ENCODE measurements at regions not wholly inside any gene's neighbourhood (a gene's known extent, or its start where the extent isn't known, plus 50 kb on each side); places are given as distances from the start of the nearest gene placed in this dataset.
"Not testable (repeated sequence)": the region's sequence is repeated elsewhere in the genome, so short reads cannot be mapped to it uniquely, and the experiment has no call there.

DNA sequence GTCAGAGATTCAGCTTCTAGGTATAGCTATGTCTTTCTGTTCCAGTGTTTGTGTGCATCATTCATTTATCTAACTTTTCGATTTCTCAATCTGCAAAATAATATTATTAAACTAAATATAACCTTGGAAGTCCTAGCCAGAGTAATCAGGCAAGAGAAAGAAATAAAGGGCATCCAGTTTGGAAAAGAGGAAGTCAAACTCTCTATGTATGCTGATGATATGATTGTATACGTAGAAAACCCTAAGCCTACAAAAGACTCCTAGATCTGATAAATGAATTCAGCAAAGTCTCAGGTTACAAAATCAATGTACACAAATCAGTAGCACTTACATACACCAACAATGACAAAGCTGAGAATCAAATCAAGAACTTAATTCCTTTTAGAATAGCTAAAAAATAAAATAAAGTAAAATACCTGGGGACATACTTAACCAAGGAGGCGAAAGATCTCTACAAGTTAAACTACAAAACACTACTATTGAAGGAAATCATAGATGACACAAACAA, 718.2 kb downstream of the NTRK3 start:
- no peak overlapping the region for H4K5ac ChIP-seq (ENCODE audit: low read length)
- H4K8ac ChIP-seq (ENCODE audit: low read depth, low read length) = no peak overlapping the region
- no peaks in the 10 kb centered on the region for H3K79me2 ChIP-seq (ENCODE audit: control insufficient read depth, insufficient read depth, low read length)
- H2AK5ac ChIP-seq (ENCODE audit: low read length) = no peak overlapping the region
- H3K4me1 ChIP-seq (ENCODE audit: control insufficient read depth, low read depth, low read length) = no peaks in the 10 kb centered on the region
- no peaks in the 10 kb centered on the region for H3K27me3 ChIP-seq (ENCODE audit: insufficient read depth, low read length, poor library complexity)
- H3K4me2 ChIP-seq (ENCODE audit: low read length) = no peak overlapping the region
- no peak overlapping the region for H3K9ac ChIP-seq (ENCODE audit: low read length)
- no peak overlapping the region for H2BK15ac ChIP-seq (replicated peaks; ENCODE audit: low read depth)
- H3K79me1 ChIP-seq (ENCODE audit: low read length) = no peaks in the 10 kb centered on the region
- no peak overlapping the region for H3K4me3 ChIP-seq (ENCODE audit: low read length)
- no peak for DNase-seq
- H3K27ac ChIP-seq (ENCODE audit: low read depth, low read length) = no peak overlapping the region
- no peaks in the 10 kb centered on the region for H3K36me3 ChIP-seq (ENCODE audit: control insufficient read depth, insufficient read depth, low read length)
- no peak overlapping the region for H3K56ac ChIP-seq (ENCODE audit: low read length)
- H2BK5ac ChIP-seq (ENCODE audit: low read length) = no peak overlapping the region
- WGBS (ENCODE audit: extremely low coverage, insufficient coverage, low lambda C conversion rate) = no CpG with 5 or more reads among the region's 3 CpGs
- H2BK120ac ChIP-seq (ENCODE audit: low read depth, low read length) = no peak overlapping the region
- H3K23ac ChIP-seq (ENCODE audit: low read length) = no peak overlapping the region
- H3K18ac ChIP-seq (ENCODE audit: low read length) = no peak overlapping the region
- H3K4ac ChIP-seq (ENCODE audit: low read depth, low read length) = no peak overlapping the region

DNA sequence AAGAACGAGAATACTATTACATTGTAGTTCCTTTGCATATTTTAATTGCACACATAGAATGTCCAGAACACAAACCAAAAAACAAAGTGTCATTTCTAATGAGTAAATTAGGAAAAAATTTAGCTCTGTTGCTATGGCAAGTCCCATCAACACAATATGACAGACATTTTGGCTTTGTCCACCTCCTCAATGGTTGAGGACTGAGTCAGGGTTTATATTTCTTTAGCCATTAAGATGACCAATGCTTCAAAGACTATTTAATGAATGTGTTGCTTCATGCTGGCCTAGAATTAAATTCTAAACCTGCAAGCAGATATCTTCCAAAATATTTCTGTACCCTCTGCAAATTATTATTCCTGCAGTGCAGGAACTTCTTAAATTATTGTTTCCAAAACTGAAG, 719.2 kb downstream of the NTRK3 start:
- Histone ChIP-seq H2BK15ac (replicated peaks; ENCODE audit: low read depth) (no peak overlapping the region), H4K5ac (ENCODE audit: low read length) (no peak overlapping the region), H3K56ac (ENCODE audit: low read length) (no peak overlapping the region), H3K18ac (ENCODE audit: low read length) (no peak overlapping the region), H3K4me2 (ENCODE audit: low read length) (no peak overlapping the region), H3K4me3 (ENCODE audit: low read length) (no peak overlapping the region), H3K9ac (ENCODE audit: low read length) (no peak overlapping the region), H3K27ac (ENCODE audit: low read depth, low read length) (no peak overlapping the region), H2BK120ac (ENCODE audit: low read depth, low read length) (no peak overlapping the region), H3K4me1 (ENCODE audit: control insufficient read depth, low read depth, low read length) (no peaks in the 10 kb centered on the region), H2BK5ac (ENCODE audit: low read length) (no peak overlapping the region), H3K79me2 (ENCODE audit: control insufficient read depth, insufficient read depth, low read length) (no peaks in the 10 kb centered on the region), H3K27me3 (ENCODE audit: insufficient read depth, low read length, poor library complexity) (no peaks in the 10 kb centered on the region), H3K79me1 (ENCODE audit: low read length) (no peaks in the 10 kb centered on the region), H4K8ac (ENCODE audit: low read depth, low read length) (no peak overlapping the region), H3K23ac (ENCODE audit: low read length) (no peak overlapping the region), H2AK5ac (ENCODE audit: low read length) (no peak overlapping the region), H3K36me3 (ENCODE audit: control insufficient read depth, insufficient read depth, low read length) (no peaks in the 10 kb centered on the region), H3K4ac (ENCODE audit: low read depth, low read length) (no peak overlapping the region)
- WGBS (ENCODE audit: extremely low coverage, insufficient coverage, low lambda C conversion rate) = no CpG with 5 or more reads among the region's 1 CpG
- DNase-seq = no peak

DNA sequence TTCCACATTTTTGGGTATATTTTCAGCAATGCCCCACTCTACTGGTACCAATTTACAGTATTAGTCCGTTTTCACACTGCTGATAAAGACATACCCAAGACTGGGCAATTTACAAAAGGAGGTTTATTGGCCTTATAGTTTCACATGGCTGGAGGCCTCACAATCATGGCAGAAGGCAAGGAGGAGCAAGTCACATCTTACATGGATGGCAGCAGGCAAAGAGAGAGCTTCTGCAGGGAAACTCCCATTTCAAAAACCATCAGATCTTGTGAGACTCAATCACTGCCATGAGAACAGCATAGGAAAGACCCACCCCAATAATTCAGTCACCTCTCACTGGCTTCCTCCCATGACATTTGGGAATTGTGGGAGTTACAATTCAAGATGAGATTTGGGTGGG, 722.9 kb downstream of the NTRK3 start:
- not testable (repeated sequence) for H3K27ac ChIP-seq (ENCODE audit: low read depth, low read length); H3K79me2 ChIP-seq (ENCODE audit: control insufficient read depth, insufficient read depth, low read length); H3K27me3 ChIP-seq (ENCODE audit: insufficient read depth, low read length, poor library complexity); H3K18ac ChIP-seq (ENCODE audit: low read length); H3K36me3 ChIP-seq (ENCODE audit: control insufficient read depth, insufficient read depth, low read length); H3K4me1 ChIP-seq (ENCODE audit: control insufficient read depth, low read depth, low read length); H4K5ac ChIP-seq (ENCODE audit: low read length); H3K4me2 ChIP-seq (ENCODE audit: low read length); H2BK15ac ChIP-seq (replicated peaks; ENCODE audit: low read depth); H3K4me3 ChIP-seq (ENCODE audit: low read length); H3K4ac ChIP-seq (ENCODE audit: low read depth, low read length); H2AK5ac ChIP-seq (ENCODE audit: low read length); H3K79me1 ChIP-seq (ENCODE audit: low read length); H4K8ac ChIP-seq (ENCODE audit: low read depth, low read length); H3K23ac ChIP-seq (ENCODE audit: low read length); H2BK5ac ChIP-seq (ENCODE audit: low read length); H3K56ac ChIP-seq (ENCODE audit: low read length); H2BK120ac ChIP-seq (ENCODE audit: low read depth, low read length); DNase-seq; H3K9ac ChIP-seq (ENCODE audit: low read length)
- WGBS (ENCODE audit: extremely low coverage, insufficient coverage, low lambda C conversion rate) = no CpG with 5 or more reads among the region's 1 CpG

DNA sequence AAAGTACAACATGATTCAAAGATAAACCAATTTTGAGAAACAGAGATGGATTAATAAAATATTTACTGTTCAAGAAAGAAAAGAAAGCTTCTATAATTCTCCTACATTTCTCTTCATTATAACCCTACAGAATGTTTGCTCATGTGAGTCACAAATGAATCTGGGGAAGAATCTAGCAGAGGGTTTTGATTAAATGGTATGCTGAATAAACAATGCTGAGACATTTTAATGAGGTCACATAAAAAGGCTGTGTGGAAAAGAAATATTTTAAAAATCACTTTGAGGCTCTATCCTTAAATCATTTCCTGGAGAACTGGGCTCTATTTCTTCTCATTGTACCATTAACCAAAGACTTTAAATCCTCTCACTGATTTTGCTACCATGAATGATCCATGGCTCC, 727.7 kb downstream of the NTRK3 start:
- H3K4me1 ChIP-seq (ENCODE audit: control insufficient read depth, low read depth, low read length) = no peaks in the 10 kb centered on the region
- no peak overlapping the region for H3K27ac ChIP-seq (ENCODE audit: low read depth, low read length)
- no peak overlapping the region for H3K4me2 ChIP-seq (ENCODE audit: low read length)
- H3K79me1 ChIP-seq (ENCODE audit: low read length) = no peaks in the 10 kb centered on the region
- H3K27me3 ChIP-seq (ENCODE audit: insufficient read depth, low read length, poor library complexity) = no peaks in the 10 kb centered on the region
- H3K79me2 ChIP-seq (ENCODE audit: control insufficient read depth, insufficient read depth, low read length) = no peaks in the 10 kb centered on the region
- H3K36me3 ChIP-seq (ENCODE audit: control insufficient read depth, insufficient read depth, low read length) = no peaks in the 10 kb centered on the region
- no peak for DNase-seq
- no peak overlapping the region for H2BK120ac ChIP-seq (ENCODE audit: low read depth, low read length)
- H3K23ac ChIP-seq (ENCODE audit: low read length) = no peak overlapping the region
- no peak overlapping the region for H3K4ac ChIP-seq (ENCODE audit: low read depth, low read length)
- no peak overlapping the region for H2BK15ac ChIP-seq (replicated peaks; ENCODE audit: low read depth)
- H4K5ac ChIP-seq (ENCODE audit: low read length) = no peak overlapping the region
- no peak overlapping the region for H2BK5ac ChIP-seq (ENCODE audit: low read length)
- no peak overlapping the region for H3K4me3 ChIP-seq (ENCODE audit: low read length)
- no peak overlapping the region for H4K8ac ChIP-seq (ENCODE audit: low read depth, low read length)
- H3K9ac ChIP-seq (ENCODE audit: low read length) = no peak overlapping the region
- H3K18ac ChIP-seq (ENCODE audit: low read length) = no peak overlapping the region
- H2AK5ac ChIP-seq (ENCODE audit: low read length) = no peak overlapping the region
- no peak overlapping the region for H3K56ac ChIP-seq (ENCODE audit: low read length)

DNA sequence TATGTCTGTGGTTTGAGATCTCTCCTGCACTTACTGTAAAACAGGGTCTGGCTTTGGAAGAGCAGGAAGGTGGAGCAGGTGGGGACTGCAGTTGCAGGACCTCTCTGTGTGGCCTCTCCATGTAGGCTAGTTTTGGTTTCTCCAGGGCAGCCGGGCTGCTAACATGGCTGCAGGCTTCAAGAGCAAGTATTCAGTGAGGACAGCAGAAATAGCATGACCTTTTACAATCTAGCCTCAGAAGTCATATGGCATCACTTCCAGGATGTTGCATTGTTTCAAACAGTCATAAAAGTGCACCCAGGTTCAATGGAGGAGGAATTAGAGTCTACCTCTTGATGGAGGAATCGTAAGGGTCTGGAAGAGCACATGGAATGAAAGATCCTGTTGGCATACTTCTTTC, 728.7 kb downstream of the NTRK3 start:
- H2BK120ac ChIP-seq (ENCODE audit: low read depth, low read length) = no peak overlapping the region
- H3K36me3 ChIP-seq (ENCODE audit: control insufficient read depth, insufficient read depth, low read length) = no peaks in the 10 kb centered on the region
- H3K56ac ChIP-seq (ENCODE audit: low read length) = no peak overlapping the region
- H2BK15ac ChIP-seq (replicated peaks; ENCODE audit: low read depth) = no peak overlapping the region
- no peak overlapping the region for H2AK5ac ChIP-seq (ENCODE audit: low read length)
- no peaks in the 10 kb centered on the region for H3K79me1 ChIP-seq (ENCODE audit: low read length)
- peak; percentile 2 for DNase-seq
- H2BK5ac ChIP-seq (ENCODE audit: low read length) = no peak overlapping the region
- H4K8ac ChIP-seq (ENCODE audit: low read depth, low read length) = no peak overlapping the region
- no peak overlapping the region for H3K23ac ChIP-seq (ENCODE audit: low read length)
- H3K79me2 ChIP-seq (ENCODE audit: control insufficient read depth, insufficient read depth, low read length) = no peaks in the 10 kb centered on the region
- H3K4me3 ChIP-seq (ENCODE audit: low read length) = no peak overlapping the region
- H3K27ac ChIP-seq (ENCODE audit: low read depth, low read length) = no peak overlapping the region
- H3K4ac ChIP-seq (ENCODE audit: low read depth, low read length) = no peak overlapping the region
- no peaks in the 10 kb centered on the region for H3K27me3 ChIP-seq (ENCODE audit: insufficient read depth, low read length, poor library complexity)
- no peak overlapping the region for H3K18ac ChIP-seq (ENCODE audit: low read length)
- no peaks in the 10 kb centered on the region for H3K4me1 ChIP-seq (ENCODE audit: control insufficient read depth, low read depth, low read length)
- WGBS (ENCODE audit: extremely low coverage, insufficient coverage, low lambda C conversion rate) = no CpG with 5 or more reads among the region's 2 CpGs
- H3K4me2 ChIP-seq (ENCODE audit: low read length) = no peak overlapping the region
- no peak overlapping the region for H3K9ac ChIP-seq (ENCODE audit: low read length)
- no peak overlapping the region for H4K5ac ChIP-seq (ENCODE audit: low read length)

DNA sequence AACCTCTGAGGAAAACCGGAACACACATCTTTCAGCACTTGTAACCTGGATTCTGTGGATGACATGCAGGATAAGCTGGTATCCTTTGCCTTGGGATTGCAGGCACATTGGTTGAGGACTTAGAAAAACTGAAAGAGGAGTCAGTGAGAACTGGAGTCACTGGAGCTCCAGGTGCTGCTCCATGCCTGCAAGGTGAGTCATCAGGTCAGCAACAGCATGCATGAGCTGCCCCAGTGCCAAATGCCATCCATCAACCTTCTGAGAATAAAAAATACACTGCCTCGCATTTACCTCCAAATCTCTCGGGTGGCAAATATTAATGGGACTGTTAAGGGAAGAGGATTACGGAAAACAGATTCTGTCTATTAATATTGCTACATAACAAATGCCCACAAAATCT, 729.1 kb downstream of the NTRK3 start:
- H3K4me2 ChIP-seq (ENCODE audit: low read length) = no peak overlapping the region
- H3K23ac ChIP-seq (ENCODE audit: low read length) = no peak overlapping the region
- H3K79me2 ChIP-seq (ENCODE audit: control insufficient read depth, insufficient read depth, low read length) = no peaks in the 10 kb centered on the region
- no peaks in the 10 kb centered on the region for H3K79me1 ChIP-seq (ENCODE audit: low read length)
- no peak overlapping the region for H4K8ac ChIP-seq (ENCODE audit: low read depth, low read length)
- H3K4me1 ChIP-seq (ENCODE audit: control insufficient read depth, low read depth, low read length) = no peaks in the 10 kb centered on the region
- H3K9ac ChIP-seq (ENCODE audit: low read length) = no peak overlapping the region
- no peaks in the 10 kb centered on the region for H3K36me3 ChIP-seq (ENCODE audit: control insufficient read depth, insufficient read depth, low read length)
- H3K27me3 ChIP-seq (ENCODE audit: insufficient read depth, low read length, poor library complexity) = no peaks in the 10 kb centered on the region
- no CpG with 5 or more reads among the region's 4 CpGs for WGBS (ENCODE audit: extremely low coverage, insufficient coverage, low lambda C conversion rate)
- H3K27ac ChIP-seq (ENCODE audit: low read depth, low read length) = no peak overlapping the region
- DNase-seq = peak; percentile 70
- H3K4me3 ChIP-seq (ENCODE audit: low read length) = no peak overlapping the region
- H4K5ac ChIP-seq (ENCODE audit: low read length) = no peak overlapping the region
- H2BK15ac ChIP-seq (replicated peaks; ENCODE audit: low read depth) = no peak overlapping the region
- no peak overlapping the region for H2AK5ac ChIP-seq (ENCODE audit: low read length)
- H3K18ac ChIP-seq (ENCODE audit: low read length) = no peak overlapping the region
- H3K4ac ChIP-seq (ENCODE audit: low read depth, low read length) = no peak overlapping the region
- no peak overlapping the region for H2BK5ac ChIP-seq (ENCODE audit: low read length)
- H2BK120ac ChIP-seq (ENCODE audit: low read depth, low read length) = no peak overlapping the region
- H3K56ac ChIP-seq (ENCODE audit: low read length) = no peak overlapping the region

All from mesendoderm (in vitro differentiated cells).